Thyroid gland (tissue), 4 donors: ENCODE measurements at regions not wholly inside any gene's neighbourhood (a gene's known extent, or its start where the extent isn't known, plus 50 kb on each side); places are given as distances from the start of the nearest gene placed in this dataset.

Experiments
- DNase-seq, 2 donors: peaks; one replicate each; pipeline ENCODE4 v3.0.0-alpha.2; 2019
- H3K27ac ChIP-seq, 3 donors: fragments of 200-600 bp; sonication (generic); 1 replicate in 2 of 3; 2 replicates in 1 of 3; pipeline ENCODE4 v1.5.1; 2016 to 2019; ENCODE audit warnings: mild to moderate bottlenecking in 1 of 3, moderate library complexity in 1 of 3
- H3K27me3 ChIP-seq: fragments of 200-600 bp; sonication (generic); one replicate; pipeline ENCODE4 v1.5.1; 2019
- H3K36me3 ChIP-seq, 2 donors: fragments of 200-600 bp; sonication (generic); one replicate each; pipeline ENCODE4 v1.5.1; 2016 to 2019
- H3K4me1 ChIP-seq, 2 donors: fragments of 200-600 bp; sonication (generic); one replicate each; pipeline ENCODE4 v1.5.1; 2017 to 2019
- H3K4me3 ChIP-seq, 3 donors: fragments of 200-600 bp; sonication (generic); replicated peaks in 1 of 3; 1 replicate in 2 of 3; 2 replicates in 1 of 3; pipeline ENCODE4 v1.5.1; 2016; ENCODE audit warnings: mild to moderate bottlenecking in 1 of 3
- H3K9me3 ChIP-seq: fragments of 200-600 bp; sonication (generic); one replicate; pipeline ENCODE4 v1.5.1; 2017
- POLR2A ChIP-seq, 2 donors: fragments of 450-650 bp; IDR thresholded peaks; one replicate each; pipeline ENCODE4 v1.6.1; 2017; ENCODE audit warnings: antibody characterized with exemption in 2 of 2, mild to moderate bottlenecking in 2 of 2, moderate library complexity in 1 of 2
- WGBS, 2 donors: methylation state at CpG; one replicate each; pipeline ENCODE4 v1.1.5; 2017; 5-methylcytosine and 5-hydroxymethylcytosine counted together
- intact Hi-C: fragments of 100-400 bp; cut with DNase I; formaldehyde crosslinking; loops from one replicate; pipeline ENCODE4 v1.15.1; 2023
- TF ChIP-seq, protein P1 (sequence below), 6 experiments: fragments of 200-600 bp in 3 of 6; fragments of 450-650 bp in 3 of 6; sonication (generic) in 3 of 6; IDR thresholded peaks; one replicate each; pipeline ENCODE4 v1.5.1; 2016 to 2019; ENCODE audit warnings: antibody characterized with exemption in 6 of 6, mild to moderate bottlenecking in 2 of 6, inconsistent platforms in 1 of 6, moderate library complexity in 1 of 6

DNA sequence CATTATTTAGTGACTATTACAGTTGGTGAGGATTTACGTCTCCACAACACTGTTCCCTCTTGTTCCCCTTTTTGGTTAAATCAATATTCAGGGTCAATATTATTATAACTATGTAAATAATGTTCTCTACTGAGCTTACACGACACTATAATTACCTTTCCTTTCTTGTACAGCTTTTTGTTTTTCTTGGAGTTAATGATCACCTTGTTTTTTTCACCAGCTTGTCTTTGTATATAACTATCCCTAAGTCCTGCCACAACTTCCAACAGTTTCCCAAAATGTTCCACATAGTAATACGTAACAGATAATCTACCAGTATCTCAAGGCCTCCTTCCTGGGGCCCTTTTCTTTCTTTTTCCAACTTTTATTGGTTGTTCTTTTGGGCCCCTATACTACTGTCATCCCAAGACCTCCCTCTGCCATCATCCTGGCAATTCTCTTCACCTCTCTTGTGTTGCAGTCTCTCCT is 142.0 kb upstream of the SOX4 start:
- peaks cover 0 to 9% of the 10 kb centered on the region in 2 donors for H3K4me1 ChIP-seq
- H3K4me3 ChIP-seq = no peak overlapping the region
- no peaks in the 10 kb centered on the region for H3K36me3 ChIP-seq
- no peak overlapping the region for H3K27ac ChIP-seq
- TF ChIP-seq POLR2A (IDR thresholded peaks at IDR 0.05) = no peak
- TF ChIP-seq, protein P1, sequence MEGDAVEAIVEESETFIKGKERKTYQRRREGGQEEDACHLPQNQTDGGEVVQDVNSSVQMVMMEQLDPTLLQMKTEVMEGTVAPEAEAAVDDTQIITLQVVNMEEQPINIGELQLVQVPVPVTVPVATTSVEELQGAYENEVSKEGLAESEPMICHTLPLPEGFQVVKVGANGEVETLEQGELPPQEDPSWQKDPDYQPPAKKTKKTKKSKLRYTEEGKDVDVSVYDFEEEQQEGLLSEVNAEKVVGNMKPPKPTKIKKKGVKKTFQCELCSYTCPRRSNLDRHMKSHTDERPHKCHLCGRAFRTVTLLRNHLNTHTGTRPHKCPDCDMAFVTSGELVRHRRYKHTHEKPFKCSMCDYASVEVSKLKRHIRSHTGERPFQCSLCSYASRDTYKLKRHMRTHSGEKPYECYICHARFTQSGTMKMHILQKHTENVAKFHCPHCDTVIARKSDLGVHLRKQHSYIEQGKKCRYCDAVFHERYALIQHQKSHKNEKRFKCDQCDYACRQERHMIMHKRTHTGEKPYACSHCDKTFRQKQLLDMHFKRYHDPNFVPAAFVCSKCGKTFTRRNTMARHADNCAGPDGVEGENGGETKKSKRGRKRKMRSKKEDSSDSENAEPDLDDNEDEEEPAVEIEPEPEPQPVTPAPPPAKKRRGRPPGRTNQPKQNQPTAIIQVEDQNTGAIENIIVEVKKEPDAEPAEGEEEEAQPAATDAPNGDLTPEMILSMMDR (IDR thresholded peaks at IDR 0.05) = no peak
- intact Hi-C loops = no loop called here
- no peaks in the 10 kb centered on the region for H3K27me3 ChIP-seq
- WGBS, 2 donors = 60 to 72% methylated on average over 3 of the region's 3 CpGs
- H3K9me3 ChIP-seq = no peaks in the 10 kb centered on the region
- no peak for DNase-seq

DNA sequence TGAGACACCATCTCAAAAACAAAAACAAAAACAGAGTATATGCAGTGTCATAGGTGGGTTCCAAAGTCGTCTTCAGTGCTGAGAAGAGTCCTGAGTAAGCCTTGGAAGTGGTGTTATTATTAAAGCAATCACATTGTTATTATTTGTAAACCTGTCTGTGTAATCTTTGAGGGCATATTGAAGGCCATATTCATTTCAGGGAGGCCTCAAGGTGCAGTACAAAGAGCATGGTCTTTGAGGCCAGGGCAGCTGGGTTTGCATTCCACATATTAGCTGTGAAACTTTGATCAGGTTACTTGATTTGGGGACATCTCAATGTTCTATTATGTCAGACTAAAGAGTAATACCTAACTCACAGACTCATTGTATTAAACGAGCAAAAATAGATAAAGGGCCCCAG is 139.3 kb upstream of the SOX4 start:
- Histone ChIP-seq H3K9me3 (no peaks in the 10 kb centered on the region), H3K27ac (no peak overlapping the region), H3K36me3 (no peaks in the 10 kb centered on the region), H3K4me1 (peaks cover 0 to 9% of the 10 kb centered on the region in 2 donors), H3K4me3 (no peak overlapping the region), H3K27me3 (no peaks in the 10 kb centered on the region)
- TF ChIP-seq, protein P1 (IDR thresholded peaks at IDR 0.05) = no peak
- TF ChIP-seq POLR2A (IDR thresholded peaks at IDR 0.05) = no peak
- WGBS, 2 donors = 75 to 78% methylated on average over 2 of the region's 2 CpGs
- no peak for DNase-seq
- intact Hi-C loops = no loop called here

DNA sequence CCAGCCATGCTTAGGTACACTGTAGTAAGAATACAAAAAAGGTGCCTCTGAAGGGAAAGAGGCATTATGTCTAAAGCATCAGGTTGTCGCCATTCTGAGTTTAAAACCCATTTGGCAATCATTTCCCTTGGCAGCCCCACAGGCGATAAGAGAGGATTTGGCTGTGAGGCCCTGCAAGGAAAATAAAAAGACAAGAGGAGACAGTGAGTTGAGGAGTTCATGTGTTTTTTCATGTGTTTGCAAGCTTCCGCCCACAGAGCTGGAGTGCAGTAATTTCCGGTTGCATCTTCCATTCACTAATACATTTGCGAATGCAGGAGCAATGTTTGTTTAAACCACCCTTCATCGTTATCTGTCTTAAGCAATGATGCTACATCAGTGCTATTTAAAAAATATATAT is 138.5 kb upstream of the SOX4 start:
- Histone ChIP-seq H3K4me1 (peaks cover 0 to 9% of the 10 kb centered on the region in 2 donors), H3K27ac (no peak overlapping the region), H3K36me3 (no peaks in the 10 kb centered on the region), H3K9me3 (no peaks in the 10 kb centered on the region), H3K4me3 (no peak overlapping the region), H3K27me3 (no peaks in the 10 kb centered on the region)
- intact Hi-C loops = no loop called here
- TF ChIP-seq POLR2A (IDR thresholded peaks at IDR 0.05) = no peak
- TF ChIP-seq, protein P1 (IDR thresholded peaks at IDR 0.05) = no peak
- peak in 1 of 2 donors; percentile 8 for DNase-seq
- WGBS, 2 donors = 49 to 55% methylated on average over 6 of the region's 6 CpGs

DNA sequence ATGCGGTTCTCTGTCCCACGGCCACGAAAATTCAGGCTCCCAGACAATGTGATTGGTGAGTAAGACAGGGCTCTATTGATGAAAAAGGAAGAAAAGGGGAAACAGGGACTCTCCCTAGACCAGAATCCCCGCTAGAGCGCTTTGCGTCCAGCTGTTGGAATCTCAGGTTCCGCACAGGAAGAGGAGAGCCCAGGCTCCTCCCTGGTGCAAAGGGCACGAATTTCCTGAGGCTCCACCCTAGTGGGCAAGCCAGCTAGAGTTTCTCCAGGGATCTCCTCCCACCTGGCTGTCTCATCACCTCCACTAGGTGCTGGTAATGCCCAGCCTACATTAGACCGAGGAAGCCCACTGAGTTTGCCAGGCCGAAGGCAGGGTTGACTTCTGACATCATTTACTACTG is 135.9 kb upstream of the SOX4 start:
- Histone ChIP-seq H3K4me1 (peaks cover 0 to 9% of the 10 kb centered on the region in 2 donors), H3K27ac (no peak overlapping the region), H3K36me3 (no peaks in the 10 kb centered on the region), H3K27me3 (no peaks in the 10 kb centered on the region), H3K9me3 (no peaks in the 10 kb centered on the region), H3K4me3 (no peak overlapping the region)
- intact Hi-C loops = no loop called here
- no peak for DNase-seq
- TF ChIP-seq, protein P1 (IDR thresholded peaks at IDR 0.05) = no peak
- TF ChIP-seq POLR2A (IDR thresholded peaks at IDR 0.05) = no peak
- WGBS, 2 donors = 94 to 97% methylated on average over 9 to 10 of the region's 10 CpGs

DNA sequence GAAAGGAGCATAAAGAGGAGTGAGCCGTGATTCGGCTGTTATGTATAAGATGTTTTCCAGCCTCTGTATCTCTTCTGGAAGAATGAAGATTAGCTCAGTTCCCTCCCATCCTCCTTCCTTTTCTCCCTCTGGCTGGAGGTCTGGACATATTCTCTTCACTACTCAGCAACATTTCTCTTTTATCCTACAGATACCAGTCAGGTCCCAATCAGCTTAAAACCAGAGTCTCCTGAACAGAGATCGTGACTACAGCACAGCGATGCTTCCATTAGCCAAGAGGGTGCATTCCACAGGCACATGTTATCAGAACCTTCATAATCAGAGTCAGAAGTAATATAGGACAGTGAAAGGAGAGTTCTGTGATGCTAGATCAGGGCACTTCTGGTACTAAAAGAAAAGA is 133.9 kb upstream of the SOX4 start:
- peaks cover 0 to 9% of the 10 kb centered on the region in 2 donors for H3K4me1 ChIP-seq
- H3K9me3 ChIP-seq = no peaks in the 10 kb centered on the region
- H3K4me3 ChIP-seq = no peak overlapping the region
- intact Hi-C loops = no loop called here
- TF ChIP-seq, protein P1 (IDR thresholded peaks at IDR 0.05) = no peak
- no peak for TF ChIP-seq POLR2A (IDR thresholded peaks at IDR 0.05)
- no peaks in the 10 kb centered on the region for H3K27me3 ChIP-seq
- no peaks in the 10 kb centered on the region for H3K36me3 ChIP-seq
- WGBS, 2 donors = 88 to 89% methylated on average over 4 of the region's 4 CpGs
- no peak overlapping the region for H3K27ac ChIP-seq
- DNase-seq = no peak
